GM21360 (cell line): ENCODE measurements at regions not wholly inside any gene's neighbourhood (a gene's known extent, or its start where the extent isn't known, plus 50 kb on each side); places are given as distances from the start of the nearest gene placed in this dataset.
"Not testable (repeated sequence)": the region's sequence is repeated elsewhere in the genome, so short reads cannot be mapped to it uniquely, and the experiment has no call there.

Source experiments
- ATAC-seq: cut with Tn5 transposase; IDR thresholded peaks from one replicate; pipeline ENCODE4 v1.9.1; 2021; ENCODE audit warnings: mild to moderate bottlenecking, moderate library complexity; ENCODE audit not compliant: unreplicated experiment

DNA sequence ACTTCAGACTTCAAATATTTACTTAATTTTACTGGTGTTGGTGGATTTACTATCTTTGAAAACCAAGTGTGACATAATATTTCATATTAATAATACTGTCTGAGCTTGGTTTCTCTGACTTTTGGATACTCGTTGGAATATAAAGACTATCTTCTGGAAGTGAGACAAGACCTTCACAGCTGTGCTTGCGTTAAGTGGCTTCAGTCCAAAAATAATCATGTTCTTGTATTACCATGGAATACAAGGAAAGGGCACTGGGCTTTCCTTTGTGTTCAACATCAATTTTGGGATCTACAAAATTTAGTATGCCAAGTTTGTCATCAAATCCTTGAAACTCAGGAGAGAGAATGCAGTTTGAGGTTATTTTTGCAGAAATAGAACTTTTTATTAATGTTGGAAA lies 712.4 kb upstream of the LCORL start:
- ATAC-seq = no peak

- no peak for ATAC-seq
Measured at GRCh38 chr4:18722748-18723191, 701.2 kb upstream of the LCORL start.

DNA sequence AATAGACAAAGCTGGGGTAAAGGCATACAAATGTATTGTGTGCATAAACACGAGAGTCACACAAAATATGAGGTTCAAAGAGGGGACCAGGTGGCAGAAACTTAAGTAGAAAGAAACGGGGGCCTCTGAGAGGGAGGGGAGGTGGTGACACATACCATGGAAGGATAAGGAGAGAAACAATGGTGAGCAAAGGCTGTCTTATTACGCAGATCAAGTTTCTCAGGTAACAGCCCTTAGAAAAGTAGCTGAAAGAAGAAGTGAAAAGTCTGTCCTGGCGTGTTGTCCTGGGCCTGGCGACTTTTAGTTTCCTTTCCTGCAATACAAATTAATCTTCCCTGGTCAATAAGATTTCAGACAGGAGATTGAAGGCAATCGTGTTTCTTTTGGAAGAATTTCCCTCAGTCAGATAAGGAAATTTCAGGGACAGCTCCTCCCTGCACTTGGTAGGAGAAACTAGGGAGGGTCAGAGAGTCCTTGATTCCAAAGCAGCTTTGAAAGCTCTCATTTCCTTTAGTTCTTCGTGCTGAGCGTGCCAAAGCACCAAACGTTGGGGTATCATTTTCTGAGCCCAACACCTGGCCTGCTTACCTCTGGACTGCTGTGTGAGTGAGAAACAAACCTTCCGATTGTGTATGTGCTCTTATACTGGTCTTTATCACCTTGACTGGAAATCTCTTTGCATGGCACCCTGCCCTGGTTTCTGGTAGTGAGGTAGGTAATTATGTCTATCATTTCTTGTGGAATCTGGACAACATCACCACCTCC lies 676.7 kb upstream of the LCORL start:
- no peak for ATAC-seq

- ATAC-seq = no peak
Measured at GRCh38 chr4:18695733-18696527, 674.4 kb upstream of the LCORL start.

- ATAC-seq = no peak
Measured at GRCh38 chr4:18691431-18692200, 670.1 kb upstream of the LCORL start.

DNA sequence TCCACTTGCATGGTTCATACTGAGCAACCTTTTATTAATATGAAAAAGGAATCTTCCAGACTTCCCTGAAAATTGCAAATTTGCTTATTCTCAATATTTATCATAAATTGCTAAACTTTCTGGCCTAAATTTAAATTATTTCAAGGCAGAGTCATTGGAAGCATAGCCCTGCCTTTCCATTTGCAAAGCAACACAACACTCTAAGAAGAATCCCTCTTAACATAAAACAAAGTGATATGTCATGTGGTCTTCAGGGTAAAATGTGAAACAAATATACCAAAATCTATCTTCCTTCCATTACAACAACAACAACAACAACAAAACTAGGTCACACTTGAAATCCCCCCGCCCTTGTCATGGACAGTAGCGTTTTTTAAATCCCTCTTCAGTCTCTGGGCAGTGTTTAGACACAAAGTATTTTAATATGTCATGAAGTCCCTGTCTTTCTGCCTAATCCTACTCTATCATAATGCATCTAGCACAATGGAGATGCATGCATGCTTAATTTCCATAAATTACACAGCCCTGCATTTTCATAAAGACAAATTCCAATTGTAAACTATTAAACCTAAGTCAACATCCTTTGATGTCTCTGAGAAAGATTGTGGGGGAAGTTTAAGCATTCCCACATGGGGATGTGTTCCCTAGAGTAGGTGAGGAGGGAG lies 668.9 kb upstream of the LCORL start:
- ATAC-seq = no peak

- ATAC-seq = peak; percentile 68
Measured at GRCh38 chr4:18689308-18690115, 668.0 kb upstream of the LCORL start.

DNA sequence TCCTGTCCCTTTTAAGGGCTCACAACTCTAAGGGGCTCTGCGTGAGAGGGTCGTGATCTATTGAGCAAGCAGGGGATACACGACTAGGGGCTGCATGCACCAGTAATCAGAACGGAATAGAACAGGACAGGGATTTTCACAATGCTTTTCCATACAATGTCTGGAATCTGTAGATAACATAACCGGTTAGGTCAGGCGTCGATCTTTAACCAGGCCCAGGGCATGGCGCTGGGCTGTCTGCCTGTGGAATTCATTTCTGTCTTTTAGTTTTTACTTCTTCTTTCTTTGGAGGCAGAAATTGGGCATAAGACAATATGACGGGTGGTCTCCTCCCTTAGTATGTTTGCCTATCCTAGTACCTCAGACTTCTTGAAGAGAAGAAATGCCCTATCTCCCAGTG lies 666.8 kb upstream of the LCORL start:
- ATAC-seq = not testable (repeated sequence)

GRCh38 chr4:18686338-18687037 lies 664.9 kb upstream of the LCORL start:
- ATAC-seq = no peak

DNA sequence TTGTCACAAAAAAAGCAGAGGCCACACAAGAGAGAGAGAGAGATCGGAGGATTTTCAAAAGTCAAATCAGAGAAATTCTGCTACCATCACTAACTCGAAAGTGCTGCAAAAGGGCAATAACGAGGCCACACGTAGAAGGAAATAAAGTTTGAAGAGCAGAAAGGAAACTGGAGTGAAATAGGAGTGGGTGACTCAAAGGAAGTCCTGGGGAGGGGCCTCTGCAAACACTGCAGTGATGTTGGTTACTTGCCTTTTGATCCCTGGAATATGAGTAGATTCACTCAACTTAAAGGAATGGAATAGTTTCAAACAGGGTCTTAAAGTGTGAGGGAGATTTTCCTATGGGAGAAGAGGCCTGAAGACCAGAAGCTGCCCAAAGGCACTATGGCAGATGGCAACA lies 663.4 kb upstream of the LCORL start:
- no peak for ATAC-seq

GRCh38 chr4:18676526-18676915 lies 655.0 kb upstream of the LCORL start:
- ATAC-seq = no peak

DNA sequence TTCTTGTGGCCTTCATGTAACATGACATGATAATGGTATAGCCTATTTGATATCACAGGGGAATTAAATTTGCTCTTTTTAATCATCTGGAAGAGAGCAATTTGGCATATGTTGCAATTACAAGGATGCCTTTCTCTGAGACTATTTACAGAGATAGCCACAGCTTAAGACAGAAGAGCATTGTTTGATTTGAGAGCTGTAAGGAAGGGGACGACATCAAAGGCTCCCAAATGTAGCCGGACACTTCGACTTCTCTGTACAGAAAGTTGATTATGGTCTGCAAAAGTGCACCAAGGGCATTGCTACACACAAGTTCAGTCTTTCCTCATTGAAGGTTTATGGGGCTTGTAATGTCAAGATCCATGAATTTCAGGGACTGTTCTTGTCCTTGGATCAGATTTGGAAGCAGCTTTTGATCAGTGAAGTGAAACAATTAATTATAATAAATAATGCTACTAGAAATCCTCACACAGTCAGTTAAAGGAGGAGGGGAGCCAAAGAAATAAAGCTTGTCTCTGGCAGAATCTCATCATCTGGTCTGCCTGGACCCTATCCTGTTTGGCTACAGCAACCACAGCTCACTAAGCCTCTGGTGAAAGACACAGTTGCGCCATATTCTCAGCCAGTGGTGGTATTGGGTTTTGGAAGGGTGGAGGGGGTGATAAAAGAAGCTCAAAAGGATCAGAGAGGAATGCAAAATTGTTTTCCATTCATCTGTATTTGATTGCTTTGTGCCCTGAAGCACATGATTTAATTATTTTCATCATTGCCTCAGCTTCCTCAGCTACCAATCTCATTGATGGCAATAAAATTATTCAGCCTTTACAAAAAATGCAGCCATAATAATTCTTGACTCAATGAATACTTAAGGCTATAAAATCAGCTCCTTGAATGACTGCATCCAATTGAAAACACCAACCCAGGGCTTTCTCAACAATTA lies 654.3 kb upstream of the LCORL start:
- no peak for ATAC-seq

GRCh38 chr4:18670034-18670433 lies 648.5 kb upstream of the LCORL start:
- no peak for ATAC-seq

DNA sequence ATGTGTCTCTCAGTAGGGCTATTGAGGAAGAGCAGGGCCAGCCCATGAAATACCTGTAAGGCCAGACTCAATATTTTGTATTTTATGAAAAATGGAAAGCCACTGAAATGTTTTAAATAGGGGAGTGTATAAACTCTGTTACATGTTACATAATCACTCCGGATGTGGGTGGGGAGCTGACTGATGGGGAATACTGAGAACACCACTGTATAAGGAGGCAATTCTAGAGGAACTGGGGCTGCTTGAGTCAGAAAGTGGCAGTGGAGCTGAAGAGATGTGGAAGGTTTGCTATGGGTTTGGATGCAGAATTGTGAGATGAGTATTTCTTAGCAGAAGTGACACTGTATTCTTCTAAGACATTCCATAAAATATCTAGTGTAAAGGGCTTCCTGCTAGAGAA lies 647.8 kb upstream of the LCORL start:
- no peak for ATAC-seq

GRCh38 chr4:18666322-18666721 lies 644.8 kb upstream of the LCORL start:
- ATAC-seq = no peak

DNA sequence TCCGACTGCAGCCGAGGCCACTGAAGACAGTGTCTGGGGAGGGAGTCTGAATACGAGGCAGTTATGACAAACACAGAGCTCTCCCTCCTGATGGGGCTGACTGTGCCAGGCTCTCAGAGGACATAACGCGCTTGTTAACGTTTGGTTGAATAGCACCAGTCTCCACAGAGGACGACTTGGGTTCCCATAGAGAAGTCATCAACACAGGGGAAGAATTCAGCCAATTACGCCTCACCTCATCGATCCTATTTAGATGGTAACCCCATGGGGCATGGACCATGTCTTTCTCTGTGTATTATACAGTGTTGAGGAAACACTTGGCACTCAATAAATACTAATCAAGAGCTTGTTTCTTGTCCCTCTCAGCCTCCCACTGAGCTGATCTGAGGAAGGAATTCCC lies 642.6 kb upstream of the LCORL start:
- no peak for ATAC-seq

- no peak for ATAC-seq
Measured at GRCh38 chr4:18645351-18645750, 623.8 kb upstream of the LCORL start.

DNA sequence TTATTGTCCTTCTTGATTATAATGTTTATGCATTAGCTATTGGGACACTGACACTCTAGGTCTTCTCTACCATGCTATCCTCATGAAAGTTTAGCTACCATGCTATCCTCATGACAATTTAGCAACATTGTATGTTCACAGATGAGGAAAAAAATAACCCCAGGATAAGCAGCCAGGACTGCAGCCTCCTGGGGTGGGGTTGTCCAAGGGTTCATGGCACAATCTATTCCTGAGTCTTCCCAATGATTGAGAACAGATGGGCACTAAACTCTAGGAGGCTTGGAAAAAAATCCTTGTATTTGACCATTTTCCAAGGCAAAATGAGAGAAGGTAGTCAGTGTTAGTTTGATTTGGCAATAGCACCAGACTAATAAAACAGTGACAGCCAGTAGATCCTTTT lies 619.8 kb upstream of the LCORL start:
- ATAC-seq = no peak
